IPS-15b (cell line): ENCODE measurements at regions not wholly inside any gene's neighbourhood (a gene's known extent, or its start where the extent isn't known, plus 50 kb on each side); places are given as distances from the start of the nearest gene placed in this dataset.

Source experiments
- H3K27me3 ChIP-seq: one replicate; pipeline ENCODE4 v1.6.1; 2013; ENCODE audit warnings: low read length; ENCODE audit not compliant: control insufficient read depth, insufficient read depth
- H3K36me3 ChIP-seq: one replicate; pipeline ENCODE4 v1.6.1; 2013; ENCODE audit warnings: low read length; ENCODE audit not compliant: control insufficient read depth, insufficient read depth
- H3K4me1 ChIP-seq: one replicate; pipeline ENCODE4 v1.6.1; 2013; ENCODE audit warnings: mild to moderate bottlenecking, low read length; ENCODE audit not compliant: control insufficient read depth, insufficient read depth
- H3K4me3 ChIP-seq: one replicate; pipeline ENCODE4 v1.5.1; 2013; ENCODE audit warnings: low read depth, low read length
- H3K9ac ChIP-seq: one replicate; pipeline ENCODE4 v1.6.1; 2013; ENCODE audit warnings: low read depth, mild to moderate bottlenecking, low read length
- H3K9me3 ChIP-seq: one replicate; pipeline ENCODE4 v1.6.1; 2013; ENCODE audit warnings: mild to moderate bottlenecking, low read length; ENCODE audit not compliant: control insufficient read depth, insufficient read depth

- Histone ChIP-seq H3K9ac (no peak overlapping the region), H3K36me3 (no peaks in the 10 kb centered on the region), H3K4me3 (no peak overlapping the region), H3K27me3 (no peaks in the 10 kb centered on the region), H3K9me3 (no peaks in the 10 kb centered on the region), H3K4me1 (no peaks in the 10 kb centered on the region)
Observed at GRCh38 chr7:136056651-136057231, 79.6 kb upstream of the MTPN start.

GRCh38 chr7:136055266-136055665, 78.1 kb upstream of the MTPN start:
- H3K4me1 ChIP-seq, result no peaks in the 10 kb centered on the region
- no peaks in the 10 kb centered on the region for H3K27me3 ChIP-seq
- no peak overlapping the region for H3K9ac ChIP-seq
- H3K4me3 ChIP-seq, result no peak overlapping the region
- no peaks in the 10 kb centered on the region for H3K36me3 ChIP-seq
- no peaks in the 10 kb centered on the region for H3K9me3 ChIP-seq

DNA sequence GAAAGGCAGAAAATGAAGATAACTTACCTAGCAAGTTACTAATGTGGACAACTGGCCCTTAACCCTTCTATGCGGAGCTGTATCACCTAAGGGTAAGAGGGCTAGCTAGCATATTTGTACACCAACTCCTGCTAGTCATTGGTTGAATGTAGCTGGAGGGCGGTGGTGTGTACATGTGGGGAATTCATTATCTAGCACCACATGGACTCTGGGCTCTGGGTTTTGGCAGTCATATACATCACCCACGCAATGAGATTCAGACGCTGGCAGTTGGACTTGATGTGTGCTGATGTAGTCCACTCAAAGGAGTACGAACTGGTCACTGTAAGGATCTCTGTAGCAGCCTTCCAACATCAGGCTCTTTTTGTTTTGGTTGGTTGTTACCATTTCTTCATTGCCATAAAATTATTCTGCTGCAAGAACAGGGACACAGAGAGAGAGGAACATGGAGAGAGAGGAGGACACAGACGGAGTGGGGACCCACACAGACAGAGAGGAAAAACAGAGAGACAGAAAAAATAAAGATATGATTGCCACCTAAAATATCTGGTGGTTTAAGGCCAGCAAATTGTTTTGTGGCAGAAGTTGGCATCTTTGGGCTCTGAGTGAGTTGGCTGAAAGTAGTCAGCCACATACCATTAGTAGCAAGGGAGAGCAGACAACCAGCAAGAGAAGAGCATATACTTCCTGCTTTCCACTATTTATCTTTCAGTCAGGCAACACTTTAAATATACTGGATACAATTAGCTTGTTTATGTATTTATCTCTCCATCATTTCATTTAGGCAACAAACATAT, 76.7 kb upstream of the MTPN start:
- H3K4me3 ChIP-seq, result no peak overlapping the region
- H3K36me3 ChIP-seq, result no peaks in the 10 kb centered on the region

GRCh38 chr7:136051203-136051928, 74.2 kb upstream of the MTPN start:
- Histone ChIP-seq H3K4me1 (no peaks in the 10 kb centered on the region), H3K27me3 (no peaks in the 10 kb centered on the region), H3K9me3 (no peaks in the 10 kb centered on the region), H3K4me3 (no peak overlapping the region), H3K36me3 (no peaks in the 10 kb centered on the region), H3K9ac (no peak overlapping the region)

More for the DNA sequence above, 76.7 kb upstream of the MTPN start:
- Histone ChIP-seq H3K9me3 (no peaks in the 10 kb centered on the region), H3K4me1 (no peaks in the 10 kb centered on the region), H3K27me3 (no peaks in the 10 kb centered on the region), H3K9ac (no peak overlapping the region)

DNA sequence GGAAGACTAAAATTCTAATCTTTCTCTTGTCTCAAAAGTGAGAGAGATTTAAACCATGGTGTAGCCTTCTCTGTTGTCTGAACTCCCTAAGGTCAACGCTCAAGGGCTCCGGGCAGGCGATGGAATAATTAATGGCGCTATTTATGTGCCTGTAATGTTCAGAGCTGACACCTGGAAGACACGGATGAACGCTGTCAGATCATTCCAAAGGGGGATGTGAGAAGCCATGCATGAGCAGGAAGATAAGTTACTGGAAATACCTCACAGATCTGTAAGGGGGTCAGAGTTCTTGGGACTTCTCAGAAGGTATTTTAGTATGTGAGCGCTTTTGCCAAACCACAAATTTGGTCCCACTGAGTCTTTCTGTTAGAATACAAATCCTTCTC, 73.3 kb upstream of the MTPN start:
- Histone ChIP-seq H3K9me3 (no peaks in the 10 kb centered on the region), H3K4me3 (no peak overlapping the region), H3K4me1 (no peaks in the 10 kb centered on the region), H3K27me3 (no peaks in the 10 kb centered on the region), H3K9ac (no peak overlapping the region), H3K36me3 (no peaks in the 10 kb centered on the region)

GRCh38 chr7:136049818-136050461, 72.8 kb upstream of the MTPN start:
- no peaks in the 10 kb centered on the region for H3K36me3 ChIP-seq
- no peak overlapping the region for H3K4me3 ChIP-seq
- no peaks in the 10 kb centered on the region for H3K4me1 ChIP-seq
- no peaks in the 10 kb centered on the region for H3K9me3 ChIP-seq
- H3K27me3 ChIP-seq, result no peaks in the 10 kb centered on the region
- no peak overlapping the region for H3K9ac ChIP-seq

DNA sequence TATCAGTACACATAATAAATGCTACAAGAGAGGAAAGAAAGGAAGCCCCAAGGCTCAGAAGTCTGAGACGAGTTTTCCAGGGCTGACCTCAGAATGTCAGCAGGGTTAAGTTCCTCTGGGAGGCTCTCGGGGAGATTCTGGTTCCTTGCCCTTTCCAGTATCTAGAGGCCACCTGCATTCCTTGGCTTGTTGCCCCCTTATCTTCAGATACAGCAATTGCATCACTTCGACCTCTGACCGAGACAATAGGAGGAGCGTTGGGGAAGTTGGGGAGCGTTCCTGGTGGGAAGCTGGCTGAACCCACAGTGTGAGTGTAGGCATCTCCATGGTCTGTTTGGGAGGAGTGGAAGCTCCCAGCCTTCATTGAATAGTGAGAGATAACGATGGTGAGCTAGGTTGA, 72.0 kb upstream of the MTPN start:
- Histone ChIP-seq H3K9me3 (no peaks in the 10 kb centered on the region), H3K4me3 (no peak overlapping the region), H3K27me3 (no peaks in the 10 kb centered on the region), H3K9ac (no peak overlapping the region), H3K4me1 (no peaks in the 10 kb centered on the region), H3K36me3 (no peaks in the 10 kb centered on the region)

GRCh38 chr7:136046548-136046947, 69.4 kb upstream of the MTPN start:
- Histone ChIP-seq H3K36me3 (no peaks in the 10 kb centered on the region), H3K9me3 (no peaks in the 10 kb centered on the region), H3K4me3 (no peak overlapping the region), H3K27me3 (no peaks in the 10 kb centered on the region), H3K4me1 (no peaks in the 10 kb centered on the region), H3K9ac (no peak overlapping the region)

DNA sequence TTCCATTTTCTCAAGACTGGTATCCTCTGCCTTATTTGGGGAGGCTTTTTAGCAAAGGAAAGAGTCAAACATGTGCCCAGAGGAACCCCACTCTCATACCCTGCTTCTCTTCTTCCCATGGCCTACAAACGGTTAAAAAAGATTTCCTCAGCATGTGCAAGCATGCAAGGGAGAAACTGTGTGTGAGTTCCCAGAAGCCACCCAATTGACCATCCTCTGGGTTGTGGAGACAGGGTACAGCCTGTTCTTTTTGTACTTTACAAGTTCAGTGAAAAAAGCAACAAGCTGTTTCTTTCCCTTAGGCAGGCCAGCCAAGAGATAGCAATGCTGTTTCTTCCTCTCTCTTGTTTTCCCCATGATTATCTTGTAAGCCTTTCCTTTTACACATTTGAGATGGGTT, 68.8 kb upstream of the MTPN start:
- H3K4me1 ChIP-seq, result no peaks in the 10 kb centered on the region
- H3K4me3 ChIP-seq, result no peak overlapping the region
- no peak overlapping the region for H3K9ac ChIP-seq
- no peaks in the 10 kb centered on the region for H3K27me3 ChIP-seq
- H3K9me3 ChIP-seq, result no peaks in the 10 kb centered on the region
- no peaks in the 10 kb centered on the region for H3K36me3 ChIP-seq

- no peaks in the 10 kb centered on the region for H3K36me3 ChIP-seq
- H3K4me1 ChIP-seq, result no peaks in the 10 kb centered on the region
- H3K9ac ChIP-seq, result no peak overlapping the region
- no peaks in the 10 kb centered on the region for H3K27me3 ChIP-seq
- no peaks in the 10 kb centered on the region for H3K9me3 ChIP-seq
- H3K4me3 ChIP-seq, result no peak overlapping the region
Observed at GRCh38 chr7:136045181-136045580, 68.0 kb upstream of the MTPN start.

GRCh38 chr7:136039577-136040345, 62.6 kb upstream of the MTPN start:
- H3K27me3 ChIP-seq, result no peaks in the 10 kb centered on the region
- no peaks in the 10 kb centered on the region for H3K9me3 ChIP-seq
- no peaks in the 10 kb centered on the region for H3K36me3 ChIP-seq
- H3K4me3 ChIP-seq, result no peak overlapping the region
- H3K4me1 ChIP-seq, result no peaks in the 10 kb centered on the region
- H3K9ac ChIP-seq, result no peak overlapping the region
